ENCODE measurements at regions not wholly inside any gene's neighbourhood (a gene's known extent, or its start where the extent isn't known, plus 50 kb on each side); places are given as distances from the start of the nearest gene placed in this dataset.

DNA sequence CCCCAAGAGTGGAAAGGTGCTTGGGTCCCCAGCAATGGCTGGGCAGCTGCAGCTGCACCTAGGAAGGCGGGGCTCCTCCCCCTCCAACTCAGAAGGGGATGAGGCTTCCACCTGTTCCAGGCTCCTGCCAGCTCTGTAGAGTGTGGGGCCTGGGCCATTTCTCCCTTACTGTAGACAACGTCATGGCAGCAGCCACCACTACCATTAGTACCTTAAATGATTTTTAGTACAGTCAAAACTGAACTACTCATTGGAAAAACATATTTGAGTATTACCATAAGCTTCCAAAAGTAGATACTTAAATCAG lies 1274.2 kb upstream of the GBE1 start:
- TF ChIP-seq, protein P1, sequence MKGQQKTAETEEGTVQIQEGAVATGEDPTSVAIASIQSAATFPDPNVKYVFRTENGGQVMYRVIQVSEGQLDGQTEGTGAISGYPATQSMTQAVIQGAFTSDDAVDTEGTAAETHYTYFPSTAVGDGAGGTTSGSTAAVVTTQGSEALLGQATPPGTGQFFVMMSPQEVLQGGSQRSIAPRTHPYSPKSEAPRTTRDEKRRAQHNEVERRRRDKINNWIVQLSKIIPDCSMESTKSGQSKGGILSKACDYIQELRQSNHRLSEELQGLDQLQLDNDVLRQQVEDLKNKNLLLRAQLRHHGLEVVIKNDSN (IDR thresholded peaks at IDR 0.05) = no peak
- TF ChIP-seq CEBPB (IDR thresholded peaks at IDR 0.05) (no peak), ZBTB7A (IDR thresholded peaks at IDR 0.05; ENCODE audit: low read depth) (no peak), EGR1 (IDR thresholded peaks at IDR 0.05) (no peak), TAF1 (IDR thresholded peaks at IDR 0.05; ENCODE audit: low read depth) (no peak), REST (IDR thresholded peaks at IDR 0.05; ENCODE audit: low read depth) (no peak), YY1 (IDR thresholded peaks at IDR 0.05; ENCODE audit: low read depth) (no peak), TEAD4 (IDR thresholded peaks at IDR 0.05) (no peak), FOXM1 (IDR thresholded peaks at IDR 0.05; ENCODE audit: borderline replicate concordance, low read depth) (no peak), EP300 (IDR thresholded peaks at IDR 0.05; ENCODE audit: borderline replicate concordance) (no peak)
